Astrocyte (in vitro differentiated cells and primary cell): ENCODE measurements at regions not wholly inside any gene's neighbourhood (a gene's known extent, or its start where the extent isn't known, plus 50 kb on each side); places are given as distances from the start of the nearest gene placed in this dataset.

Source experiments
- DNase-seq: peaks from one replicate; pipeline ENCODE4 v3.0.0-alpha.2; 2010; ENCODE audit warnings: low read depth
- FAIRE-seq: peaks from 2 replicates; lab custom pipeline; 2011; peaks lifted over from hg19 to GRCh38; lab: Jason Lieb, UNC
- H2AFZ ChIP-seq: 2 replicates; pipeline ENCODE4 v1.6.0; 2012; ENCODE audit warnings: low read depth, low read length, inconsistent platforms
- H3K27ac ChIP-seq: 2 replicates; pipeline ENCODE4 v1.5.1; 2011; ENCODE audit warnings: low read depth, low read length, inconsistent platforms
- H3K27me3 ChIP-seq: 2 replicates; pipeline ENCODE4 v1.6.0; 2011; ENCODE audit warnings: low read length, inconsistent platforms; ENCODE audit not compliant: insufficient read depth
- H3K36me3 ChIP-seq: 2 replicates; pipeline ENCODE4 v1.5.1; 2011; ENCODE audit warnings: low read length, inconsistent platforms; ENCODE audit not compliant: insufficient read depth
- H3K4me1 ChIP-seq: 2 replicates; pipeline ENCODE4 v1.5.1; 2011; ENCODE audit warnings: low read length, inconsistent platforms; ENCODE audit not compliant: insufficient read depth
- H3K4me2 ChIP-seq: 2 replicates; pipeline ENCODE4 v1.6.0; 2012; ENCODE audit warnings: low read length, inconsistent platforms
- H3K4me3 ChIP-seq: 2 replicates; pipeline ENCODE4 v1.5.1; 2011; ENCODE audit warnings: low read depth, mild to moderate bottlenecking, low read length, inconsistent platforms; ENCODE audit not compliant: insufficient read depth
- H3K79me2 ChIP-seq: 2 replicates; pipeline ENCODE4 v1.6.0; 2012; ENCODE audit warnings: mild to moderate bottlenecking, low read length, inconsistent platforms; ENCODE audit not compliant: insufficient read depth
- H3K9ac ChIP-seq: 2 replicates; pipeline ENCODE4 v1.6.0; 2012; ENCODE audit warnings: mild to moderate bottlenecking, low read length, inconsistent platforms
- H3K9me3 ChIP-seq: 2 replicates; pipeline ENCODE4 v1.5.1; 2012; ENCODE audit warnings: low read depth, mild to moderate bottlenecking, low read length, inconsistent platforms; ENCODE audit not compliant: insufficient read depth
- H4K20me1 ChIP-seq: 2 replicates; pipeline ENCODE4 v1.6.0; 2012; ENCODE audit warnings: low read length, inconsistent platforms; ENCODE audit not compliant: insufficient read depth
- H3K27ac Mint-ChIP-seq: one replicate; pipeline ENCODE4 v1.8.0; 2021; ENCODE audit warnings: mild to moderate bottlenecking, mixed read lengths; ENCODE audit not compliant: unreplicated experiment
- H3K27me3 Mint-ChIP-seq: one replicate; pipeline ENCODE4 v1.8.0; 2021; ENCODE audit warnings: low read depth, mixed read lengths; ENCODE audit not compliant: unreplicated experiment
- H3K36me3 Mint-ChIP-seq: one replicate; pipeline ENCODE4 v1.8.0; 2021; ENCODE audit warnings: low read depth, mixed read lengths; ENCODE audit not compliant: unreplicated experiment
- H3K4me1 Mint-ChIP-seq: one replicate; pipeline ENCODE4 v1.8.0; 2021; ENCODE audit warnings: low read depth, mixed read lengths; ENCODE audit not compliant: unreplicated experiment
- H3K4me3 Mint-ChIP-seq: one replicate; pipeline ENCODE4 v1.8.0; 2021; ENCODE audit warnings: mild to moderate bottlenecking, moderate library complexity, mixed read lengths; ENCODE audit not compliant: unreplicated experiment
- H3K9me3 Mint-ChIP-seq: one replicate; pipeline ENCODE4 v1.8.0; 2021; ENCODE audit warnings: mild to moderate bottlenecking, mixed read lengths; ENCODE audit not compliant: unreplicated experiment
- EZH2 ChIP-seq: IDR thresholded peaks from 2 replicates; pipeline ENCODE4 v1.6.1; 2012; ENCODE audit warnings: mild to moderate bottlenecking, low read length, inconsistent platforms; ENCODE audit not compliant: insufficient read depth
- TF ChIP-seq, protein P1 (sequence below): IDR thresholded peaks from 2 replicates; pipeline ENCODE4 v1.5.1; 2011; ENCODE audit warnings: low read depth, mild to moderate bottlenecking, inconsistent platforms, low read length, moderate library complexity; ENCODE audit not compliant: insufficient read depth

DNA sequence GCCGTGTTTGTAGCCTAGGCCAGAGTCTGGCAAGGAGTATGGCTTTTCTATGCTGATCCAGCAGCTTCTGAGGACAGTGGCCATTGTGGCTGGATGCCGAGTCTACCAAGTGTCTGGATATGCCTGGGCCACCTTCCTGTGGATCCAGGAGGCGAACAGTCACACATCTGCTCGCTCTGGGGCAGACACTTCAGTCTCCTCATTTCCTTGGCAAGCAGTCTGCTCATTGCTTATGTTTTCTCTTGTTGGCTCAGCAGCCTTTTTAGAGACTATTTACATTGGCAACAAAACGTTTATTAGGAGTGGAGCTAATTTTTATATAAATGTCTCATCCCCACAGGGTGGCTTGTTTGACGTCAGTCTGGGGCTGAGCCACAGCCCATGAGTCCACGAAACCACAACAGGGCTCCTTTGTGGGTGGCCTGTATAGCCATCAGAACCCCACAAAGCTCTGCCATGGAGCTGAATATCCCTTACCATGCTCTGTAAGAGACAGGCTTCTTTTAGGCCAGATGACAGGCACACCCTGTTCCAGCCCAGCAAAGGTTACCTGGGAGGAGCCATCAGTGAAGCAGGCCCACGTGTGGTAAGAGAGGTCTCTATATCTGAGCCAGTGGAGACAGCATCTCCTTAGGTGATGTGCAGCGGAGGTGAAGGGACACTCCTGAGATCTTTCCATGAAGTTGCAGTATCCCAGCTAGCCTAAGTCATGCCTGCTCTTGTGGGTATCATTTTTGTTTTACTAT is 221.7 kb downstream of the DIRAS2 start:
- Mint-ChIP-seq H3K4me3 (no peak overlapping the region), H3K36me3 (no peaks in the 10 kb centered on the region), H3K27ac (no peak overlapping the region), H3K4me1 (peaks cover 6% of the 10 kb centered on the region), H3K9me3 (no peaks in the 10 kb centered on the region), H3K27me3 (peaks cover 2% of the 10 kb centered on the region)
- Histone ChIP-seq H3K36me3 (no peaks in the 10 kb centered on the region), H3K4me2 (no peak overlapping the region), H3K27ac (no peak overlapping the region), H3K9me3 (no peaks in the 10 kb centered on the region), H4K20me1 (no peaks in the 10 kb centered on the region), H3K4me3 (no peak overlapping the region), H3K4me1 (no peaks in the 10 kb centered on the region), H3K27me3 (no peaks in the 10 kb centered on the region), H3K79me2 (no peaks in the 10 kb centered on the region), H2AFZ (no peak overlapping the region), H3K9ac (no peak overlapping the region)
- TF ChIP-seq, protein P1, sequence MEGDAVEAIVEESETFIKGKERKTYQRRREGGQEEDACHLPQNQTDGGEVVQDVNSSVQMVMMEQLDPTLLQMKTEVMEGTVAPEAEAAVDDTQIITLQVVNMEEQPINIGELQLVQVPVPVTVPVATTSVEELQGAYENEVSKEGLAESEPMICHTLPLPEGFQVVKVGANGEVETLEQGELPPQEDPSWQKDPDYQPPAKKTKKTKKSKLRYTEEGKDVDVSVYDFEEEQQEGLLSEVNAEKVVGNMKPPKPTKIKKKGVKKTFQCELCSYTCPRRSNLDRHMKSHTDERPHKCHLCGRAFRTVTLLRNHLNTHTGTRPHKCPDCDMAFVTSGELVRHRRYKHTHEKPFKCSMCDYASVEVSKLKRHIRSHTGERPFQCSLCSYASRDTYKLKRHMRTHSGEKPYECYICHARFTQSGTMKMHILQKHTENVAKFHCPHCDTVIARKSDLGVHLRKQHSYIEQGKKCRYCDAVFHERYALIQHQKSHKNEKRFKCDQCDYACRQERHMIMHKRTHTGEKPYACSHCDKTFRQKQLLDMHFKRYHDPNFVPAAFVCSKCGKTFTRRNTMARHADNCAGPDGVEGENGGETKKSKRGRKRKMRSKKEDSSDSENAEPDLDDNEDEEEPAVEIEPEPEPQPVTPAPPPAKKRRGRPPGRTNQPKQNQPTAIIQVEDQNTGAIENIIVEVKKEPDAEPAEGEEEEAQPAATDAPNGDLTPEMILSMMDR, result no peak
- no peak for TF ChIP-seq EZH2
- DNase-seq (no peak), FAIRE-seq (no peak)

DNA sequence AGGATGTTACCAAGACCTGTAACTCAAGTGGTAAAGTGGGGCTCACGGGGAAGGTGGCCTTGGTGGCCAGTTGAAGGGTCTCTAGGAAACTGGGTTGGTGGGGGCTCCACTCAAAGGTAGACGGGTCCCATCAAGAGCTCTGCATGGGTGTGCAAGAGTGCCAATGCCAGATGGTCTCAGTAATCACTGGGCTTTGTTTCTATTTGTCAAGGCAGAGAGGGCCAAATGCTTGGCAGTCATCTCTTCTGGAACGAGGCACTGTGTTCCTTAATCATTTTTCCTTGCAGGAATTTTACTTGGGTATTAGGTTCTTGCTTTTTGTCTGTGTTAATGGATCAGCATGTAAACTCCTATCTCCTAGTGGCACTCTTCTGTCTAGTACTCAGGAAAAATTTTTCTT is 220.8 kb downstream of the DIRAS2 start:
- Histone ChIP-seq H3K4me2 (no peak overlapping the region), H3K9ac (no peak overlapping the region), H3K27me3 (no peaks in the 10 kb centered on the region), H3K4me3 (no peak overlapping the region), H3K4me1 (no peaks in the 10 kb centered on the region), H3K36me3 (no peaks in the 10 kb centered on the region), H3K9me3 (no peaks in the 10 kb centered on the region), H3K27ac (no peak overlapping the region), H2AFZ (no peak overlapping the region), H3K79me2 (no peaks in the 10 kb centered on the region), H4K20me1 (no peaks in the 10 kb centered on the region)
- FAIRE-seq (no peak), DNase-seq (no peak)
- Mint-ChIP-seq H3K36me3 (no peaks in the 10 kb centered on the region), H3K27me3 (peaks cover 2% of the 10 kb centered on the region), H3K27ac (no peak overlapping the region), H3K4me1 (peaks cover 6% of the 10 kb centered on the region), H3K9me3 (no peaks in the 10 kb centered on the region), H3K4me3 (no peak overlapping the region)
- no peak for TF ChIP-seq EZH2
- TF ChIP-seq, protein P1, result no peak

DNA sequence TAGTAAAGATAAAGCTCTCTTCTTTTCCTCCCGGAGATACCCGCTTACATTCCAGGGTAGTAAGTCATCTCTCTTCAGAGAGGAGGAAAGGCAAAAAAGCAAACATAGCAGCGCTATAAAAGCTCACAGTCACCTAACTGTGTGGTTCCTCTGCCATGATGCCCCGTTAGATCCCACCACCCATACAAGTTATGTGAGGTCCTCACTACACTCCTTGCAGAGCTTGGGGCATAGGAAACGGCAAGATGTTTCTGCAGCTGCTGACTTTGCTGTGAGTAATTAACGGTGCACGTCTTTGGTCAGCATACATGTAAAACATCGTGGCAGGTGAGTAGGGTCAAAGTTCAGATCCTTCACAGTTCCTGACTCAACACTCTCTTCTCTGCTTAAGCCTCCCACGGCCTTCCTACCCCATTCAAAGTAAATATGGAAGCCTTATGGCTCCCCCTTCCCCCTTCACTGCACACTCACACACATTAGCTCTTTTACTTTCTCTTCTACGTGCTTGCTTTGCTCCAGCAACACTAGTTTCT is 218.9 kb downstream of the DIRAS2 start:
- no peaks in the 10 kb centered on the region for H3K79me2 ChIP-seq
- H3K36me3 ChIP-seq, result no peaks in the 10 kb centered on the region
- H3K4me3 Mint-ChIP-seq, result no peak overlapping the region
- DNase-seq, result no peak
- no peak for FAIRE-seq
- no peaks in the 10 kb centered on the region for H3K27me3 ChIP-seq
- no peaks in the 10 kb centered on the region for H3K4me1 ChIP-seq
- no peak overlapping the region for H3K27ac Mint-ChIP-seq
- H3K9ac ChIP-seq, result no peak overlapping the region
- H4K20me1 ChIP-seq, result no peaks in the 10 kb centered on the region
- H3K27ac ChIP-seq, result no peak overlapping the region
- H3K4me2 ChIP-seq, result peak overlapping the region; percentile 32
- H3K9me3 ChIP-seq, result no peaks in the 10 kb centered on the region
- TF ChIP-seq, protein P1, result no peak
- TF ChIP-seq EZH2, result no peak
- no peaks in the 10 kb centered on the region for H3K9me3 Mint-ChIP-seq
- H3K4me3 ChIP-seq, result no peak overlapping the region
- no peak overlapping the region for H2AFZ ChIP-seq
- no peaks in the 10 kb centered on the region for H3K36me3 Mint-ChIP-seq
- H3K4me1 Mint-ChIP-seq, result peaks cover 6% of the 10 kb centered on the region
- peaks cover 4% of the 10 kb centered on the region for H3K27me3 Mint-ChIP-seq
